Breast epithelium (tissue), 4 donors: ENCODE measurements at regions not wholly inside any gene's neighbourhood (a gene's known extent, or its start where the extent isn't known, plus 50 kb on each side); places are given as distances from the start of the nearest gene placed in this dataset.
A peak's percentile ranks its signal among the peaks of the same experiment; 100 is the strongest.

ENCODE experiments used
- DNase-seq, 2 donors: peaks; one replicate each; pipeline ENCODE4 v3.0.0-alpha.2; 2019; ENCODE audit warnings: low spot score in 2 of 2
- H3K27ac ChIP-seq, 2 donors: fragments of 200-600 bp; sonication (generic) in 1 of 2; one replicate each; pipeline ENCODE4 v1.5.1; 2016 to 2019; ENCODE audit warnings: mild to moderate bottlenecking in 1 of 2
- H3K27me3 ChIP-seq, 2 donors: fragments of 200-600 bp; sonication (generic) in 1 of 2; one replicate each; pipeline versions ENCODE4 v1.5.1 to v1.6.0; 2017 to 2019; ENCODE audit warnings: control low read depth in 1 of 2, mild to moderate bottlenecking in 1 of 2
- H3K36me3 ChIP-seq: fragments of 200-600 bp; one replicate; pipeline ENCODE4 v1.5.1; 2019
- H3K4me1 ChIP-seq, 2 donors: fragments of 200-600 bp; sonication (generic); one replicate each; pipeline ENCODE4 v1.5.1; 2016 to 2019; ENCODE audit warnings: control low read depth in 1 of 2
- H3K4me3 ChIP-seq, 3 donors: fragments of 200-600 bp; sonication (generic); 1 replicate in 2 of 3; 2 replicates in 1 of 3; pipeline ENCODE4 v1.5.1; 2016 to 2019; ENCODE audit warnings: mild to moderate bottlenecking in 3 of 3, moderate library complexity in 2 of 3
- H3K9me3 ChIP-seq, 2 donors: fragments of 200-600 bp; sonication (generic) in 1 of 2; one replicate each; pipeline ENCODE4 v1.5.1; 2016 to 2019; ENCODE audit warnings: control low read depth in 1 of 2
- CTCF ChIP-seq, 3 donors: fragments of 450-650 bp; IDR thresholded peaks; one replicate each; pipeline ENCODE4 v1.5.1; 2016 to 2017; ENCODE audit warnings: antibody characterized with exemption in 3 of 3, mild to moderate bottlenecking in 3 of 3, moderate library complexity in 3 of 3
- POLR2A ChIP-seq: fragments of 450-650 bp; IDR thresholded peaks from one replicate; pipeline ENCODE4 v1.6.1; 2016; ENCODE audit warnings: antibody characterized with exemption, mild to moderate bottlenecking, moderate library complexity
- POLR2AphosphoS5 ChIP-seq, 3 donors: sonication (generic); formaldehyde crosslinking; IDR thresholded peaks; one replicate each; pipeline ENCODE4 v1.6.1; 2017; ENCODE audit warnings: antibody characterized with exemption in 3 of 3
- intact Hi-C: fragments of 100-400 bp; cut with DNase I; formaldehyde crosslinking; loops from one replicate; pipeline ENCODE4 v1.15.1; 2023; ENCODE audit warnings: low total_unique reads

DNA sequence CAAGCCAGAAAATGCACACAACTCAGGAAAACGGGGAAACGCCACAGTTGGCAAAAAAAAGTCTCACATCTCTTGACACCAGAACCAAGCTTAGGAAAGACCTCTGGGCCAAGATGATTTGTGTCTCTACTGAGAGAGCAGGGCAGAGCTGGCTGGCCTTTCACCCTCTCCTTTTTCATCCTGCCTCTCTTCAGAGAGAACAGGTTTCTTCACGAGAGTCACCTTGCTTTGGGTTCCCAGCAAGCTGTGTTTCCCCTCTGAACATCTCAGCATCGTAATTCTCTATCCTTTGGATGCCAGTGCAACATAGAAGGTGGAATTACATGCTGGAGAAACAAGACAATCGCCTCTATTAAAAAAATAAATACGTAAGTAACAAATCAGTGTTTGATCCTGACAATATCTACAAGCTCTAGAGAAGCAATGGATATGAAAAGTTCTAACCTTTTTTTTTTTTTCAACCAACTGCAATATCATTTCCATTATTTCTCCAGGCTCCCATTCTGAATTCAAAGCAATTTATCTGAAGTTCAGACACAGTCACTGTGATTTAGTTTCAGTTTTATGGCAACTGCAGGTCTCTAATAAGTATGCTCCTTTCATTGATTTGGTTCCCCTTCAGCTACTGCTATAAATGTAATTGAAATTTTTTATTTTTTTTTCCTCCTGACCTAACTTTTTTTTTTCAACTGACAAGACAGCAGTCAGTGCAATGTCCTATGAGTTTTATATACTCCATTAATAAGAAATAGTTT is 708.6 kb downstream of the DTWD2 start:
- Histone ChIP-seq H3K36me3 (no peaks in the 10 kb centered on the region), H3K4me3 (no peak overlapping the region), H3K4me1 (no peaks in the 10 kb centered on the region), H3K27me3 (no peaks in the 10 kb centered on the region), H3K27ac (no peak overlapping the region), H3K9me3 (no peaks in the 10 kb centered on the region)
- DNase-seq: no peak
- intact Hi-C loops: no loop called here
- TF ChIP-seq POLR2A: no peak
- TF ChIP-seq CTCF (IDR thresholded peaks at IDR 0.05): no peak
- no peak for TF ChIP-seq POLR2AphosphoS5 (IDR thresholded peaks at IDR 0.05)

- Histone ChIP-seq H3K4me1 (no peaks in the 10 kb centered on the region), H3K4me3 (no peak overlapping the region), H3K36me3 (no peaks in the 10 kb centered on the region), H3K27me3 (no peaks in the 10 kb centered on the region), H3K27ac (no peak overlapping the region), H3K9me3 (no peaks in the 10 kb centered on the region)
- peak in 1 of 3 donors; percentile 57 for TF ChIP-seq POLR2AphosphoS5 (IDR thresholded peaks at IDR 0.05)
- TF ChIP-seq POLR2A: no peak
- no peak for TF ChIP-seq CTCF (IDR thresholded peaks at IDR 0.05)
- intact Hi-C loops: no loop called here
- no peak for DNase-seq
Measured at GRCh38 chr5:118270526-118270925, 717.8 kb downstream of the DTWD2 start.

- Histone ChIP-seq H3K4me3 (no peak overlapping the region), H3K27ac (no peak overlapping the region), H3K36me3 (no peaks in the 10 kb centered on the region), H3K27me3 (no peaks in the 10 kb centered on the region), H3K4me1 (no peaks in the 10 kb centered on the region), H3K9me3 (no peaks in the 10 kb centered on the region)
- intact Hi-C loops: no loop called here
- TF ChIP-seq CTCF (IDR thresholded peaks at IDR 0.05) (no peak), POLR2A (no peak), POLR2AphosphoS5 (IDR thresholded peaks at IDR 0.05) (no peak)
- DNase-seq: no peak
Measured at GRCh38 chr5:118258223-118258622, 730.1 kb downstream of the DTWD2 start.

- Histone ChIP-seq H3K9me3 (peaks cover 0 to 5% of the 10 kb centered on the region in 2 donors), H3K27ac (no peak overlapping the region), H3K36me3 (no peaks in the 10 kb centered on the region), H3K4me1 (no peaks in the 10 kb centered on the region), H3K27me3 (no peaks in the 10 kb centered on the region), H3K4me3 (no peak overlapping the region)
- TF ChIP-seq CTCF (IDR thresholded peaks at IDR 0.05): no peak
- TF ChIP-seq POLR2AphosphoS5 (IDR thresholded peaks at IDR 0.05): no peak
- TF ChIP-seq POLR2A: no peak
- intact Hi-C loops: no loop called here
- no peak for DNase-seq
Measured at GRCh38 chr5:118257066-118257465, 731.3 kb downstream of the DTWD2 start.

DNA sequence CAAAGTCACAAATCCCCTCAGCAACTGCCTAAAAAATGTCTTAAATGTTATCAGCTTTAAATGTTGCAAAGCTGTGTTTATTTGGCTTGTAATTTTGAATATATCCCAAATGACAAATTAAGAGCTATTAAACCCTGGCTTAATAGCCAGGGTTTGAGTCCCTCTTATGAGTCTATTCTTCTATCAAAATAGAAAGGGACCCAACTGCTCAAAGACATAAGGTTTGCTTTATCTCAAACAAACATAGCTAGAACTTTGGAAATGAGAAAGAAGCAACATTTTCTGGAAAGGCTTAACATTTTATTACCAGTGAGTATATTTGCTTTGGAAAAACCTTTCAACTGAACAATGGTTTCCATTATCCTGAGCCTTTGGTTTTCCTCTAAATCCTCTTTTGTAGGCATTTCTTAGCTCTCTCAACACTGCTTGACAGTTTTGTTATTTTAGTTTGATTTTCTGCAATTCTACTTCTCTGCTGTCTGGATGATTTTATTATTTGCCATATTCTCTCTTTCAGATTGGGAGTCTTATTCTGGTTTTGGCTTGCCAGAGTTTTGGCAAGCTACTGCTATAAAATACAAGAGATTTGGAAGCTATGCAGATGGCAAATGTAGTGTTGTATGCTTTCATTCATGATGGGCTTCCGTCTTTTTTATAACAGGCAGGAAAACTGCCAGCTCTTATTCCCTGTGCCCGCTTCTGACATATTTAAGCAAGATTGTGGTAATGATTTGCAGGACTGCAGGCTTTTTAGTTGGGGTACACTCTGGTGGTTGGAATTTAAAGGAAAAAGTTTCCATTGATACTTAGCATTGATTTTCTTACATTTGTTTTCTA is 734.9 kb downstream of the DTWD2 start:
- TF ChIP-seq CTCF (IDR thresholded peaks at IDR 0.05): no peak
- no peak for TF ChIP-seq POLR2A
- TF ChIP-seq POLR2AphosphoS5 (IDR thresholded peaks at IDR 0.05): no peak
- no peaks in the 10 kb centered on the region for H3K27me3 ChIP-seq
- H3K27ac ChIP-seq: no peak overlapping the region
- peaks cover 6 to 35% of the 10 kb centered on the region in 2 donors for H3K9me3 ChIP-seq
- intact Hi-C loops: no loop called here
- no peak for DNase-seq
- no peaks in the 10 kb centered on the region for H3K36me3 ChIP-seq
- H3K4me3 ChIP-seq: no peak overlapping the region
- H3K4me1 ChIP-seq: no peaks in the 10 kb centered on the region
